ENCODE measurements at regions not wholly inside any gene's neighbourhood (a gene's known extent, or its start where the extent isn't known, plus 50 kb on each side); places are given as distances from the start of the nearest gene placed in this dataset.

DNA sequence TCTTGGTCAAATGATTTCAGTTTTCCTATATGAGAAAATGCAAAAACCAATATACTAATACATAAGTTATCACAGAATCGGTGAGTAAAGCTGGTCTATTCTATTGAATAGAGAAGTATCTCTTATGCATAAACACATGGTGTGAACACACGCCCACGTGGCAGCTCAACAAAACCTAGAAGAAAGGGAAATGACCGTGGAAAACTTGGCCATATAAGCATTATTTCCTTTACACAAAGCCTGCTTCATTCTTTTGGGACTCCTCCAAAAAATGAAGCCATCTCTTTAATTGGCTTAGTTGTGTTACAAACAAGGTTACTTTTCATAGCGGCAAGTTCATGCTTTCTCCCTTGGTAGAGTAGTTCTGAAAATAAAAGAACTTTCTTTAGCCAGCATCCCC lies 183.2 kb downstream of the TMEM161B start:
- TF ChIP-seq, protein P1, sequence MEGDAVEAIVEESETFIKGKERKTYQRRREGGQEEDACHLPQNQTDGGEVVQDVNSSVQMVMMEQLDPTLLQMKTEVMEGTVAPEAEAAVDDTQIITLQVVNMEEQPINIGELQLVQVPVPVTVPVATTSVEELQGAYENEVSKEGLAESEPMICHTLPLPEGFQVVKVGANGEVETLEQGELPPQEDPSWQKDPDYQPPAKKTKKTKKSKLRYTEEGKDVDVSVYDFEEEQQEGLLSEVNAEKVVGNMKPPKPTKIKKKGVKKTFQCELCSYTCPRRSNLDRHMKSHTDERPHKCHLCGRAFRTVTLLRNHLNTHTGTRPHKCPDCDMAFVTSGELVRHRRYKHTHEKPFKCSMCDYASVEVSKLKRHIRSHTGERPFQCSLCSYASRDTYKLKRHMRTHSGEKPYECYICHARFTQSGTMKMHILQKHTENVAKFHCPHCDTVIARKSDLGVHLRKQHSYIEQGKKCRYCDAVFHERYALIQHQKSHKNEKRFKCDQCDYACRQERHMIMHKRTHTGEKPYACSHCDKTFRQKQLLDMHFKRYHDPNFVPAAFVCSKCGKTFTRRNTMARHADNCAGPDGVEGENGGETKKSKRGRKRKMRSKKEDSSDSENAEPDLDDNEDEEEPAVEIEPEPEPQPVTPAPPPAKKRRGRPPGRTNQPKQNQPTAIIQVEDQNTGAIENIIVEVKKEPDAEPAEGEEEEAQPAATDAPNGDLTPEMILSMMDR (IDR thresholded peaks at IDR 0.05), result no peak
- TF ChIP-seq EP300 (IDR thresholded peaks at IDR 0.05) (no peak), POLR2A (IDR thresholded peaks at IDR 0.05) (no peak)

Data from tibial nerve (tissue), 4 donors.